GM06990 (cell line): ENCODE measurements at regions not wholly inside any gene's neighbourhood (a gene's known extent, or its start where the extent isn't known, plus 50 kb on each side); places are given as distances from the start of the nearest gene placed in this dataset.

Source experiments
- DNase-seq: peaks from one replicate; pipeline ENCODE4 v3.0.0-alpha.2; 2011; ENCODE audit not compliant: insufficient read length; ENCODE audit errors: extremely low read depth
- H3K27me3 ChIP-seq: replicated peaks from 2 replicates; pipeline ENCODE4 v1.6.0; 2011; ENCODE audit warnings: low read length; ENCODE audit not compliant: control insufficient read depth, insufficient read depth
- H3K36me3 ChIP-seq: 2 replicates; pipeline ENCODE4 v1.5.1; 2011; ENCODE audit warnings: low read length; ENCODE audit not compliant: control insufficient read depth, insufficient read depth
- H3K4me3 ChIP-seq: replicated peaks from 2 replicates; pipeline ENCODE4 v1.5.1; 2011; ENCODE audit warnings: low read depth, mild to moderate bottlenecking, control low read depth, low read length
- TF ChIP-seq, protein P1 (sequence below): IDR thresholded peaks from 2 replicates; pipeline ENCODE4 v1.5.1; 2011; ENCODE audit warnings: low read length, control low read depth, mild to moderate bottlenecking, inconsistent platforms; ENCODE audit not compliant: insufficient read depth, poor library complexity, severe bottlenecking

DNA sequence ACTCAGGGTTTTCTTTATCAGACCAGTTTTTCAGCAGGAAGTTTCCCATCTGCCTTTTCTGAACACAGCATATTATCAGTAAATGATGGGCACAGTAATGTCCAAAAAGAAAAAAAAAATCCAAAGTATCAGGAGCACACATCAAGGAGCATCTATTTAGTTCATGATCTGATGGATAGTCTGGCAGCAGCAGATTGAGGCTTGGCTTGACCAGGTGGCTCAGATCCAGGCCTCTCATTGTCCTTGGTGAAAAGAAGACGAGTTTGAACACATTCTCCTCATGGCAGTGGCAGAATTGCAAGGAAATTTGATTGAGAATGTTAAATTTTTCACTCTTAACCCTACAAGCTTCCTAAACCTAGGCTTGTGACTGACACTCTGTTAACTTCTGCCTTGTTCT, 192.9 kb downstream of the OXSM start:
- TF ChIP-seq, protein P1, sequence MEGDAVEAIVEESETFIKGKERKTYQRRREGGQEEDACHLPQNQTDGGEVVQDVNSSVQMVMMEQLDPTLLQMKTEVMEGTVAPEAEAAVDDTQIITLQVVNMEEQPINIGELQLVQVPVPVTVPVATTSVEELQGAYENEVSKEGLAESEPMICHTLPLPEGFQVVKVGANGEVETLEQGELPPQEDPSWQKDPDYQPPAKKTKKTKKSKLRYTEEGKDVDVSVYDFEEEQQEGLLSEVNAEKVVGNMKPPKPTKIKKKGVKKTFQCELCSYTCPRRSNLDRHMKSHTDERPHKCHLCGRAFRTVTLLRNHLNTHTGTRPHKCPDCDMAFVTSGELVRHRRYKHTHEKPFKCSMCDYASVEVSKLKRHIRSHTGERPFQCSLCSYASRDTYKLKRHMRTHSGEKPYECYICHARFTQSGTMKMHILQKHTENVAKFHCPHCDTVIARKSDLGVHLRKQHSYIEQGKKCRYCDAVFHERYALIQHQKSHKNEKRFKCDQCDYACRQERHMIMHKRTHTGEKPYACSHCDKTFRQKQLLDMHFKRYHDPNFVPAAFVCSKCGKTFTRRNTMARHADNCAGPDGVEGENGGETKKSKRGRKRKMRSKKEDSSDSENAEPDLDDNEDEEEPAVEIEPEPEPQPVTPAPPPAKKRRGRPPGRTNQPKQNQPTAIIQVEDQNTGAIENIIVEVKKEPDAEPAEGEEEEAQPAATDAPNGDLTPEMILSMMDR: no peak
- no peak for DNase-seq
- no peaks in the 10 kb centered on the region for H3K36me3 ChIP-seq
- H3K4me3 ChIP-seq: no peak overlapping the region
- H3K27me3 ChIP-seq: no peaks in the 10 kb centered on the region

GRCh38 chr3:25985621-25986020, 195.7 kb downstream of the OXSM start:
- no peaks in the 10 kb centered on the region for H3K36me3 ChIP-seq
- TF ChIP-seq, protein P1: no peak
- no peak for DNase-seq
- no peak overlapping the region for H3K4me3 ChIP-seq
- H3K27me3 ChIP-seq: no peaks in the 10 kb centered on the region

DNA sequence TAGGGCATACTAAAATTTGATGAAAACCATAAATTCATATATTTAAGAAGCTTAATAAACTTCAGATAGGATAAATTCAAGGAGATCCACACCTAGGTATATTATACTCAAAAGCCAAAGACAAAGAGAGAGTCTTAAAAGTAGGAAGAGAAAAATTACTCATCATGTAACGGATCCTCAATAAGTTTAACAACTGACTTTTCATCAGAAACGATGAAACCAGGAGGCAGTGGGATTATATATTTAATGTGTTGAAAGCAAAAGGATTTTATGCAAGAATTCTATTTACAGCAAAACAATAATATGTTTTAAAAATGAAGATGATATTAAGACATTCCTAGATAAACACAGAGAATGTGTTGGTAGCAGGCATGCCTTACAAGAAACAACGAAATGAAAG, 202.7 kb downstream of the OXSM start:
- no peaks in the 10 kb centered on the region for H3K27me3 ChIP-seq
- H3K4me3 ChIP-seq: no peak overlapping the region
- TF ChIP-seq, protein P1: no peak
- no peaks in the 10 kb centered on the region for H3K36me3 ChIP-seq
- DNase-seq: no peak

DNA sequence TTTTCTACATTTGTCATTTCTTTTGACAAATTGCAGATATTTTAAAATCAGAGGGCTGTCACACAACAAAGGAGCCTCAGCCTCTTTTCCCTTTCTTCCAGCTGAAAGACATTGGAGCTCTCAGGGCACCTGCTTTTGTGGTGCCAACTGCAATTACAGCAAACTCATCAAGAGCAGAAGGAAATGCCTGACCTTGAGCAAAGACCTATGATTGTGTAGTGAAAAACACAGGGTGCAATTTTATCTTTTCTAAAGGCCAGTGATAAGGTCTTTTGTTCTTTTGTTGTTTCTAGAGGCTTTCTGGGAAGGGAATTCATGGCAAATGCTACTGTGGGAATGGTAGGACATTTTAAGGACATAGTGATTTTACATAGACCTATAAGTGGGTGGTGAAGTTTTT, 214.3 kb downstream of the OXSM start:
- DNase-seq: no peak
- TF ChIP-seq, protein P1: no peak
- Histone ChIP-seq H3K4me3 (no peak overlapping the region), H3K27me3 (no peaks in the 10 kb centered on the region), H3K36me3 (no peaks in the 10 kb centered on the region)

GRCh38 chr3:26011276-26011675, 221.4 kb downstream of the OXSM start:
- no peak for DNase-seq
- TF ChIP-seq, protein P1: no peak
- H3K27me3 ChIP-seq: no peaks in the 10 kb centered on the region

DNA sequence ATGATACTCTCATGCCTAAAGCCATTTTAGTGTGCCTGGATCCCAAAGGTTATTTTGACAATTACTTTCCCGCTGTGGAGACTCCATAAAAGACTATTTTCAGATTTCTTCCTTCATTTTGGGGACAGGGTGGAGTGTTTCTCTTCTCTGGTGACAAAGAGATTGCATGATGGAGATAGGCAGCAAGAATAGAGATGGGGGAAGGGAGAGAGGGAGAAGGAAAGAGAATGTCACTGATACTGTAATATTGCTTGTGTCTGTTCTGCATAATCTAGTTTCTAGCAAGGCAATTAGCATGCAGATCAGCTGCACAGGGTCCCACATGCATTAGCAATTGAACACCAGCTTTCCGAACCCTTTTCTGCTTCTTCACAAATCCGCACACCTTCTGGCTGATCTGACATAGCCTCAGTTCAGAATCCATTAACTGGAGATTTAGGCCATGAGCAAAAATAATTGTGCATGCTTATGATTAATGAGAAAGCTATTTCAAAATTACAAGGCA, 222.4 kb downstream of the OXSM start:
- Histone ChIP-seq H3K27me3 (no peaks in the 10 kb centered on the region), H3K36me3 (no peaks in the 10 kb centered on the region), H3K4me3 (no peak overlapping the region)
- DNase-seq: no peak
- TF ChIP-seq, protein P1: no peak

More at GRCh38 chr3:26011276-26011675, 221.4 kb downstream of the OXSM start:
- Histone ChIP-seq H3K4me3 (no peak overlapping the region), H3K36me3 (no peaks in the 10 kb centered on the region)
